ENCODE measurements at regions not wholly inside any gene's neighbourhood (a gene's known extent, or its start where the extent isn't known, plus 50 kb on each side); places are given as distances from the start of the nearest gene placed in this dataset.

DNA sequence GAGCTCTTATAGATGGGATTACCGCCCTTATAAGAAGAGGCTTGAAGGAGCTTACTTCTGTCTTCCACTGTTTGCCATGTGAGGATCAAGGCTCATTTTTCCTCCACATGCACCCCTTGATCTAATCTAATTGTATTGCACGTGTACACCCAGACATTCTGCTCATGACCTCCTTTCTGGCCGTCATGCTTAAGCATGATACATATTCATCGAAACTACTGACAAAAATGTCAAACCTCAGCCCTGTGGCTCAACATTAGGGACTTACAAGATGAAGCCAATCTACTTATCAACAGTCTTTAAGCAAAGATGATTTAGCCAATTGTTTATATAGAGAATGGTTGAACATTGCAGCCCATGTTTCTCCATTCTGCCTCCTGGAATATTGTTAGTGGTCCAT lies 127.6 kb downstream of the XCL2 start:
- TF ChIP-seq GATA3 (IDR thresholded peaks at IDR 0.05; ENCODE audit: low read depth, low read length): no peak
- no peak for TF ChIP-seq GATA2 (IDR thresholded peaks at IDR 0.05; ENCODE audit: low read depth, low read length)

DNA sequence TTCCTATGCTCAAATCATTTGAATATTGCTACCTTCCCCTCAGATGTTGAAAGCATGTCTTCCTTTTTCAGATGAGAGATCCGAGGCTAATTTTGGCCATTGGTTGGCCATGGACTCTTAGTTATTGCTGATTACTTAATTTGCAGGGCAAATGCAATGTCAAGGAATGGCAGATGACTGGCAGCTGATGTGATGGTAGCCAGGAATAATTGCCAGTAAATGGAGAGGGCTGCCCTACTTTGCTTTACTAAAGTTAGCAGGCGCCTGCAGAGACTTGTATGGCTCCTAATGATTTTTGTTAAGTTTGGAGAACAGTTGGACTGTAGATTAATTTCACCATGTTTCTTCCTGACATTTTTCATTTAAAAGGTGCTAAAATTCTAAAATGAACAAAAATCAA lies 128.9 kb downstream of the XCL2 start:
- no peak for TF ChIP-seq GATA2 (IDR thresholded peaks at IDR 0.05; ENCODE audit: low read depth, low read length)
- TF ChIP-seq GATA3 (IDR thresholded peaks at IDR 0.05; ENCODE audit: low read depth, low read length): no peak

- no peak for TF ChIP-seq GATA3 (IDR thresholded peaks at IDR 0.05; ENCODE audit: low read depth, low read length)
Measured at GRCh38 chr1:168410464-168410863, 129.8 kb downstream of the TBX19 start.

- TF ChIP-seq GATA2 (IDR thresholded peaks at IDR 0.05; ENCODE audit: low read depth, low read length) (no peak), GATA3 (IDR thresholded peaks at IDR 0.05; ENCODE audit: low read depth, low read length) (no peak)
Measured at GRCh38 chr1:168408884-168409283, 128.2 kb downstream of the TBX19 start.

DNA sequence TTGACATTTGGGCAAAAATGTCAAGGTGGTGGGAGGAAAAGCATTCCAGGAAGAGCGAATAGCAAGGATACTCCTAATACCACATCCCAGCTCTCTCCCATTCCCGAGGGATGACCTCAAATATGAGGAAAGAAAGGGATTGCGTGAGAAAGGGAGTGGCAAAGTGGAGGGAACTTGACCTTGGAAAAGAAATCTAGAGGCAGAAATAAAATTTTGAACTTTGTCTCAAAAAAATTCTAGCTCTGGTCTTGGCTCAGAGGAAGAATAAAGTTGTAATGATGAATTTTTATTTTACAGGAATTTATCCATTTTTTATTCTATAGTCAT lies 127.8 kb downstream of the TBX19 start:
- TF ChIP-seq GATA2 (IDR thresholded peaks at IDR 0.05; ENCODE audit: low read depth, low read length) (no peak), GATA3 (IDR thresholded peaks at IDR 0.05; ENCODE audit: low read depth, low read length) (no peak)

DNA sequence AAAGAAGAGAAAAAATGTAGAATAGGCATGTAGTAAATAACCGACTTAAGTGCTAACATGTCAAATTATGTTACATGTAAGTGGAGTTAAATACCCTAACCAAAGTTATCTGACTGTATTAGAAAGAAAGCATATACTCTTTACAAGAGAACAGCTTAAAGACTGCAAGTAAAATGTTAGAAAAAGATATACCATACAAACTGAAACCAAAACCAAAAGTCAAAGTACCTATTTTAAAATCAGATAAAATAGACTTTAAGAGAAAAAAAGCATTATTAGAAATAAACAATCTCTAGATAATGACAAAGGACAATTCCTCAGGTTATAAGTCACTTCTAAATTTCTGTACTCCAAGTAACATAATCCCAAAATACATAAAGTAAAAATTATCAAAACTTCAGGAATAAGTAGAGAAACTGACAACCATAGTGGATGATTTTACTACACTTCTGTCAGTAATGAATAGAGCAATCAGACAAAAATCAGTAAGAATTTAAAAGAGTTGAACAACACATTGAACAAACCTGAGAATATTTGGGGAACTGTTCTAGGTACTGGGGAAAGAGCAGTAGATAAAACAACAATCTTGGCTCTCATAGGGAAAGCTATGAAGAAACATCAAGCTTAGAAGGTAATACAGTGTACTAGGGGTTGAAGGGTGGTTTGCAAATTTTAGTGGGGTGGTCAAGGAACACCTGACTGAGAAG lies 127.3 kb downstream of the TBX19 start:
- TF ChIP-seq GATA2 (IDR thresholded peaks at IDR 0.05; ENCODE audit: low read depth, low read length) (no peak), GATA3 (IDR thresholded peaks at IDR 0.05; ENCODE audit: low read depth, low read length) (no peak)

DNA sequence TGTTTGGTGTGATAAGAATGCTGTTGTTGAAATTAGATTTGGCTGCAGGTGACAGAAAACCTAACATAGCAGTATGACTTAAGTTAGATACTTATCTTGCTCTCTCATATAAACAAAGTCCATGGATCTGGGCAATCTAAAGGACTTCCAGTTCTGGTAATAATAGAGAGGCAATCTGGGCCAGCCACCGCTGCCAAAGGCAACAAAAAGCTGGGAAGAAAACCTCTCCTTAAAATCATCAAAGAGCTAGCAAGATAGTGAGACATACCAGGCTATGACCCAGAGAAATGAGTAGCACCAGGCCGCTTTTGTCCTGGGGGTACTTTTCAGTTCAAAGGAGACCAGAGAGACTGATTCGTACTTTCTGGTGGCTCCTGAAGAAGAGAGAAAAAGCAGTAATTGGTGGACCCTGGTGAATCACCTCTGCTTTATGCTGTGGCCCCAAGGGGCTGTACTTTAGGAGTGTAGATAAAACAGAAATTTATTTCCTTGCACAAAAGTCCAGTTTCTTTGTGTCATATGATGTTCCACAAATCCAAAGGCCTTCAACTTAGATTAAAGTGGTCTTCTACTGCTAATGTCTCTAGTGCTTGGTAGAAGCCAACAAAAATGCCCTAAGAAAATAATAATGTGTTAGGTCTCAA lies 125.4 kb downstream of the TBX19 start:
- TF ChIP-seq GATA3 (IDR thresholded peaks at IDR 0.05; ENCODE audit: low read depth, low read length) (no peak), GATA2 (IDR thresholded peaks at IDR 0.05; ENCODE audit: low read depth, low read length) (no peak)

- TF ChIP-seq GATA3 (IDR thresholded peaks at IDR 0.05; ENCODE audit: low read depth, low read length) (no peak), GATA2 (IDR thresholded peaks at IDR 0.05; ENCODE audit: low read depth, low read length) (no peak)
Measured at GRCh38 chr1:168403140-168403539, 122.5 kb downstream of the TBX19 start.

DNA sequence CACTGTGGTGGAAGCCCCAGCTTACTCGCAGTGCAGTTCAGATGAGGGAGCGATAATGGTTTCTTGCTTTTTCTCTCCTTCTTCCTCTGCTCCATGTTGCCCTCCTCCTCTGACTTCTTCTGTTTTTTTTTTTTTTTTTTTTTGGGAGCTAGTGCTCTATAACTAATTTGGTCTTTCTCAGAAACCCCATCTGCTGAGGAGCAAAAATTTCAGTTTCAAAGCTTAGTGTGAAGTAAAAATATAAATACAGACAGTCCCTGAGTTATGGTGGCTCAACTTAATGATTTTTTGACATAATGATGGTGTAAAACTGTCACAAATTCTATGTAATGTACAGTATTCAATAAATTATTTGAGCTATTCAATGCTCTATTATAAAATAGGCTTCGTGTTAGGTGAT lies 120.7 kb downstream of the TBX19 start:
- TF ChIP-seq GATA2 (IDR thresholded peaks at IDR 0.05; ENCODE audit: low read depth, low read length) (no peak), GATA3 (IDR thresholded peaks at IDR 0.05; ENCODE audit: low read depth, low read length) (no peak)

GRCh38 chr1:168400139-168400538 lies 119.5 kb downstream of the TBX19 start:
- TF ChIP-seq GATA2 (IDR thresholded peaks at IDR 0.05; ENCODE audit: low read depth, low read length): no peak
- no peak for TF ChIP-seq GATA3 (IDR thresholded peaks at IDR 0.05; ENCODE audit: low read depth, low read length)

DNA sequence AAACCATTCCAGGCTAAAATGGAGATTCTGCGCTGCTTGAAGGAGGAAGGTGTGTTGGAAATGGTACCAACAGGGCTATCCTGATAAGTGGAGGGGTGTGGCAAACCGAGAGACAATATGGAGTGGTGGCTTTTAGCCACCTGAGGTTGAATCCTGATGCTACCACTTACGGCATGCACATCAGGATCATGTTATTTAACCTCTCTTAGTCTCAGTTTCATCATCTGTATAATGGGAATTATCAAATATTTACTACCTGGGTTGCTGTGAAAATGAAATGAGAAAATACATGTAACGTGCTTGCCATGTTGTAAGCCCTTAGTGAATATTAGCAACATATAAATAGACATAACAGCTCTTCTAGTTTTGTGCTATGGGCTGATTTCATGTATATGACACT lies 117.1 kb downstream of the TBX19 start:
- TF ChIP-seq GATA3 (IDR thresholded peaks at IDR 0.05; ENCODE audit: low read depth, low read length) (no peak), GATA2 (IDR thresholded peaks at IDR 0.05; ENCODE audit: low read depth, low read length) (no peak)

DNA sequence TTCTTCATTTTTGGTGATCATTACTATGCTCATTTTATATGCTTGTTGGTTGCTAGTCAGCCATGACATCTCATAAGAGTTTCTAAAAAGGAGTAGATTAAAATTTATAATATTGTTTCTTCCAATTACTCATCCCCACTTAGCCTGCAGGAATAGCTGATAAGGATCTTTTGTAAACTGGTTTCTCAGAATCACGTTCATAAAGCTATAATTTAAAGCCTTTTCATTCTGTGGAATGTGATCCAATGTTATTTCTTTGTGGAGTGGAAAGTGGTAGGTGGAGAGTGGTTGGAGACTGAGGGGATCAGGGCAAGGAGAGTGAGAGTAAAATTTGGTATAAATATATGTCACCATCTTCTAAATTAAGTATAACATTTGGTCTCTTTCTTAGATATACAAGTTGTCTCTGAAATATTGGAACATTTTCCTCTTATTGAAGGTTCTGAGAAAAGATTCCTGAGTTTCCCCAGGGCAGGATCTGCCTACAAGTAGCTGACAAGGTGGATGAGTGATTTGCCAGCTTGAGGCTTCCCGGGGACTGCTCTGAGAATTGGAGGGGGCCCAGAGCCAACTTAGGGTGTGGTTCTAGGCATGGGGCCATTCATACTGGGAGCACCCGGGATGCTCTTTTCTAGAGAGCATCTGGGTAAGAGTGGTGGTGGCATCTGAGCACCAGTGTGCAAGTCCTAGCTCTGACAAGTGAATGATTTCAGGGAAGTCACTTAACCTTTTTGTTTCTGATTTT lies 116.4 kb downstream of the TBX19 start:
- TF ChIP-seq GATA2 (IDR thresholded peaks at IDR 0.05; ENCODE audit: low read depth, low read length) (no peak; the same call in 1 of the 2 replicates), GATA3 (IDR thresholded peaks at IDR 0.05; ENCODE audit: low read depth, low read length) (0 out of 2 replicates have a peak, but pooled peaks have one; percentile 31)

- TF ChIP-seq GATA3 (IDR thresholded peaks at IDR 0.05; ENCODE audit: low read depth, low read length) (no peak), GATA2 (IDR thresholded peaks at IDR 0.05; ENCODE audit: low read depth, low read length) (no peak)
Measured at GRCh38 chr1:168396508-168396907, 115.8 kb downstream of the TBX19 start.

DNA sequence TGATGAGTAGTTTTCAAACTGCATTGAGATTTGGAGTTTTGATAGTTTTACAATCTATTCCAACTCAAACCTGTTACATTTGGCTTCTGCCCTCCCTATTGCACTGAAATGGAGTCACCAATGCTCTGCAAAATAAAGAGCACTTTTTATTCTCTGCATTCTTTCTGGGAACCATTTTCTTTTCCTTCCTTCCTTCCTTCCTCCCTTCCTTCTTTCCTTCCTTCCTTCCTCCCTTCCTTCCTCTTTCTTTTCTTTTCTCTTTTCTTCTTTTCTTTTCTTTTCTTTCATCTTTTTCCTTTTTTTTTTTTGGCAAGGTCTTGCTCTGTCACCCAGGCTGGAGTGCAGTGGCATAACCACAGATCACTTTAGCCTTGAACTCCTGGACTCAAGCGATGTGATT lies 114.2 kb downstream of the TBX19 start:
- TF ChIP-seq GATA2 (IDR thresholded peaks at IDR 0.05; ENCODE audit: low read depth, low read length) (no peak), GATA3 (IDR thresholded peaks at IDR 0.05; ENCODE audit: low read depth, low read length) (no peak)

Measured in SH-SY5Y (cell line).